Heart left ventricle (tissue), 16 donors: ENCODE measurements at regions not wholly inside any gene's neighbourhood (a gene's known extent, or its start where the extent isn't known, plus 50 kb on each side); places are given as distances from the start of the nearest gene placed in this dataset.

ENCODE experiments used
- ATAC-seq, 4 donors: fragments of 200-7000 bp; cut with Tn5 transposase; one replicate each; pipeline ENCODE4 v1.9.1; 2020 to 2022; ENCODE audit warnings: moderate library complexity in 4 of 4, mild to moderate bottlenecking in 3 of 4, moderate number of reproducible peaks in 1 of 4
- DNase-seq, 5 donors: peaks; one replicate each; pipeline ENCODE4 v3.0.0-alpha.2; 2020
- H3K27ac ChIP-seq, 12 donors: fragments of 200-600 bp; sonication (generic) in 4 of 12; one replicate each; pipeline versions ENCODE4 v1.5.0 to v1.8.0; 2016 to 2022; ENCODE audit warnings: mild to moderate bottlenecking in 2 of 12
- H3K27me3 ChIP-seq, 9 donors: fragments of 200-600 bp; sonication (generic) in 2 of 9; one replicate each; pipeline versions ENCODE4 v1.5.1 to v1.8.0; 2016 to 2022; ENCODE audit warnings: mild to moderate bottlenecking in 3 of 9
- H3K36me3 ChIP-seq, 9 donors: fragments of 200-600 bp; sonication (generic) in 2 of 9; one replicate each; pipeline versions ENCODE4 v1.5.0 to v1.8.0; 2018 to 2022; ENCODE audit warnings: mild to moderate bottlenecking in 2 of 9
- H3K4me1 ChIP-seq, 12 donors: fragments of 200-600 bp; sonication (generic) in 4 of 12; one replicate each; pipeline versions ENCODE4 v1.5.0 to v1.8.0; 2016 to 2022; ENCODE audit warnings: mild to moderate bottlenecking in 3 of 12
- H3K4me3 ChIP-seq, 12 donors: fragments of 200-600 bp; sonication (generic) in 4 of 12; one replicate each; pipeline versions ENCODE4 v1.5.0 to v1.8.0; 2017 to 2022; ENCODE audit warnings: mild to moderate bottlenecking in 9 of 12, moderate library complexity in 4 of 12
- H3K9me3 ChIP-seq, 12 donors: fragments of 200-600 bp; sonication (generic) in 4 of 12; one replicate each; pipeline versions ENCODE4 v1.5.0 to v1.8.0; 2016 to 2022; ENCODE audit warnings: mild to moderate bottlenecking in 1 of 12
- CTCF ChIP-seq, 12 donors: fragments of 200-600 bp; sonication (generic) in 4 of 12; IDR thresholded peaks; one replicate each; pipeline versions ENCODE4 v1.5.0 to v1.8.0; 2018 to 2022; ENCODE audit warnings: antibody characterized with exemption in 12 of 12, mild to moderate bottlenecking in 5 of 12
- POLR2A ChIP-seq, 2 donors: fragments of 450-650 bp; IDR thresholded peaks; one replicate each; pipeline ENCODE4 v1.6.1; 2017; ENCODE audit warnings: antibody characterized with exemption in 2 of 2, mild to moderate bottlenecking in 2 of 2, moderate library complexity in 2 of 2
- WGBS, 4 donors: extraction: QIAGEN DNeasy Blood & Tissue Kit in 2 of 4; methylation state at CpG; one replicate each; pipeline versions ENCODE4 v1.1.5 to v1.1.7; 2013 to 2018; 5-methylcytosine and 5-hydroxymethylcytosine counted together
- intact Hi-C, 10 donors: fragments of 100-400 bp; cut with DNase I; formaldehyde crosslinking; loops; one replicate each; pipeline versions ENCODE4 v1.11.1 to v1.14.2; 2022
- donor health status: ischemic (EF 13 %, LVEDD 7.1; RV severe dilation, severe dysfunction).
- donor health status: healthy with polysubstance abuse.
- donor health status: DM: no; HTN: yes; CAD: no.
- donor health status: DM: no; HTN: no; CAD: no.
- donor health status: ischemic (EF 25% LVEDD 6.9; RV normal size, moderate dysfunction).
- donor health status: ischemic (EF 25% LVEDD 5.7; RV mildly dilated, moderate dysfunction).
- donor health status: healthy.
- donor health status: DM: yes; HTN: yes; CAD: no.
- donor health status: ischemic (EF 35%, LVEDD 5.7; RV mildly dilated, moderate dysfunction).
- donor health status: nonischemic (EF 11% LVEDD 7.7; RV severe dilation, severe dysfunction).
- donor health status: DM: yes; HTN: yes; CAD: no.
- donor health status: PGD.
- donor health status: ischemic (EF 29% LVEDD 5.4; RV normal size, mild dysfunction).
- donor health status: nonischemic (EF 23%, LVEDD 6.1; RV moderate dilation, normal function).

- peaks cover 0 to 18% (median 6%) of the 10 kb centered on the region in 12 donors for H3K9me3 ChIP-seq
- no peaks in the 10 kb centered on the region for H3K27me3 ChIP-seq
- WGBS, 4 donors: 90 to 100% (median 96%) methylated on average over 1 of the region's 1 CpG
- no peak for ATAC-seq
- no peaks in the 10 kb centered on the region for H3K36me3 ChIP-seq
- no peak overlapping the region for H3K4me3 ChIP-seq
- no peak overlapping the region for H3K27ac ChIP-seq
- TF ChIP-seq CTCF (IDR thresholded peaks at IDR 0.05): no peak
- no peak for TF ChIP-seq POLR2A (IDR thresholded peaks at IDR 0.05)
- H3K4me1 ChIP-seq: no peaks in the 10 kb centered on the region
- no peak for DNase-seq
- intact Hi-C loops: loop anchor here in 1 of 10 donors (10.0 kb wide), 1 partner anchor 359 kb away; no protein-coding TSS in a partner anchor
These were observed 115.3 kb upstream of the SESN3 start for GRCh38 chr11:95346265-95346664.

GRCh38 chr11:95345651-95346050 is 114.6 kb upstream of the SESN3 start:
- no peak for ATAC-seq
- H3K4me1 ChIP-seq: no peaks in the 10 kb centered on the region
- intact Hi-C loops: loop anchor here in 1 of 10 donors (10.0 kb wide), 1 partner anchor 359 kb away; no protein-coding TSS in a partner anchor

GRCh38 chr11:95344932-95345642 is 114.1 kb upstream of the SESN3 start:
- WGBS, 4 donors: 69 to 78% (median 73%) methylated on average over 4 of the region's 4 CpGs
- intact Hi-C loops: loop anchor here in 1 of 10 donors (10.0 kb wide), 1 partner anchor 360 kb away; no protein-coding TSS in a partner anchor
- TF ChIP-seq POLR2A (IDR thresholded peaks at IDR 0.05) (no peak), CTCF (IDR thresholded peaks at IDR 0.05) (no peak)
- Histone ChIP-seq H3K27me3 (no peaks in the 10 kb centered on the region), H3K4me1 (peaks cover 0 to 3% (median 0%) of the 10 kb centered on the region in 12 donors), H3K27ac (no peak overlapping the region), H3K36me3 (no peaks in the 10 kb centered on the region), H3K4me3 (no peak overlapping the region), H3K9me3 (peaks cover 0 to 18% (median 6%) of the 10 kb centered on the region in 12 donors)
- ATAC-seq: no peak
- DNase-seq: no peak

More at GRCh38 chr11:95345651-95346050, 114.6 kb upstream of the SESN3 start:
- no peak for TF ChIP-seq POLR2A (IDR thresholded peaks at IDR 0.05)
- TF ChIP-seq CTCF (IDR thresholded peaks at IDR 0.05): no peak
- Histone ChIP-seq H3K27ac (no peak overlapping the region), H3K36me3 (no peaks in the 10 kb centered on the region), H3K9me3 (peaks cover 0 to 18% (median 6%) of the 10 kb centered on the region in 12 donors), H3K4me3 (no peak overlapping the region), H3K27me3 (no peaks in the 10 kb centered on the region)
- no peak for DNase-seq

- intact Hi-C loops: loop anchor here in 1 of 10 donors (10.0 kb wide), 1 partner anchor 364 kb away; no protein-coding TSS in a partner anchor
- DNase-seq (no peak), ATAC-seq (no peak)
- no peaks in the 10 kb centered on the region for H3K27me3 ChIP-seq
- H3K36me3 ChIP-seq: no peaks in the 10 kb centered on the region
- 89 to 93% (median 92%) methylated on average over 10 of the region's 10 CpGs for whole genome bisulfite sequencing, 4 donors
- no peak for TF ChIP-seq CTCF (IDR thresholded peaks at IDR 0.05)
- TF ChIP-seq POLR2A (IDR thresholded peaks at IDR 0.05): no peak
- no peaks in the 10 kb centered on the region for H3K9me3 ChIP-seq
- H3K27ac ChIP-seq: no peak overlapping the region
- H3K4me1 ChIP-seq: peaks cover 6 to 36% (median 32%) of the 10 kb centered on the region in 12 donors
- H3K4me3 ChIP-seq: no peak overlapping the region
These were observed 110.2 kb upstream of the SESN3 start for GRCh38 chr11:95341221-95341620.
